ENCODE measurements at regions not wholly inside any gene's neighbourhood (a gene's known extent, or its start where the extent isn't known, plus 50 kb on each side); places are given as distances from the start of the nearest gene placed in this dataset.

DNA sequence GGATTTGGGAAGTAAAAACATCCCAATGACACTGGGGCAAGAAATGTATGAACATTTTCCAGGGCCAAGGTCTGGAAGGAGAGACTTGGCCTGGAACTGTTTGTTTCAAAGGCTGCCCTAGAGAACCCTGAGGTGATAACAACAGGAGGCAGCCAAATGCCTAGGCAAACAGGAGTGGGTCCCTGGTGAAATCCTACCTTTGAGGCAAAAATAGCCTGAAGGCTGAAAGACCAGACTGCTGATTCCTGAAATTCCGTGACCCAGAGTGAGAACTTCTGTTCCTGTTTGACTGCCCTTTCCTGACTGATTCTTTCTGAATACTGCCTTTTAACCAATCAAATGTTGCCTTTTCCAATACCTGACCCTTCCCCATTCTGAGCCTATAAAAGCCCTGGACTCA is 196.4 kb downstream of the NSUN3 start:
- H3K4me3 ChIP-seq (ENCODE audit: low read length): no peak overlapping the region
- H3K9ac ChIP-seq (ENCODE audit: low read length): no peak overlapping the region
- no peak for DNase-seq (ENCODE audit: low read depth)
- no peaks in the 10 kb centered on the region for H3K9me3 ChIP-seq (ENCODE audit: control insufficient read depth, low read length)
- no peaks in the 10 kb centered on the region for H3K4me1 ChIP-seq (ENCODE audit: control insufficient read depth, insufficient read depth, low read length)
- peaks cover 23% of the 10 kb centered on the region for H3K27me3 ChIP-seq (replicated peaks; ENCODE audit: control insufficient read depth, insufficient read depth, low read length)
- H3K36me3 ChIP-seq (ENCODE audit: control insufficient read depth, insufficient read depth, low read length, severe bottlenecking): no peaks in the 10 kb centered on the region

DNA sequence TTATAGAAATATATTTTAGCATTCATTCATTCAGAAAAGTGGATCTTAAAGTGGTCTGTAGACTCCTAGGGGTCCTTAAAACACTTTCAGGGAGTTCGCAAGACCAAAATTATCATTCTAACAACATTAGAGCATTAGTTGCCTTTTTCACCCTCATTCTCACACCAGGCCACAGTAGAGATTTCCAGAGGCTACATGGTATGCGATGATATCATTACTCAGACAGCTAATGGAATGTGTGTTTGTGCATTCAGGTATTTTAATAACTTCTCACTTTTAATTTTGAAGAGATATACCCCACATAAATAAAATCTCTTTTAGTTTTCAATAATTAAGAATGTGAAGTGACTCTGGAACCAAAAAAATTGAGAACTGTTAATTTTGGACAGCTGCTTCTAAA is 206.9 kb downstream of the NSUN3 start:
- Histone ChIP-seq H3K9me3 (ENCODE audit: control insufficient read depth, low read length) (no peaks in the 10 kb centered on the region), H3K4me3 (ENCODE audit: low read length) (no peak overlapping the region), H3K27me3 (replicated peaks; ENCODE audit: control insufficient read depth, insufficient read depth, low read length) (no peaks in the 10 kb centered on the region), H3K9ac (ENCODE audit: low read length) (no peak overlapping the region), H3K36me3 (ENCODE audit: control insufficient read depth, insufficient read depth, low read length, severe bottlenecking) (no peaks in the 10 kb centered on the region), H3K4me1 (ENCODE audit: control insufficient read depth, insufficient read depth, low read length) (no peaks in the 10 kb centered on the region)
- no peak for DNase-seq (ENCODE audit: low read depth)

DNA sequence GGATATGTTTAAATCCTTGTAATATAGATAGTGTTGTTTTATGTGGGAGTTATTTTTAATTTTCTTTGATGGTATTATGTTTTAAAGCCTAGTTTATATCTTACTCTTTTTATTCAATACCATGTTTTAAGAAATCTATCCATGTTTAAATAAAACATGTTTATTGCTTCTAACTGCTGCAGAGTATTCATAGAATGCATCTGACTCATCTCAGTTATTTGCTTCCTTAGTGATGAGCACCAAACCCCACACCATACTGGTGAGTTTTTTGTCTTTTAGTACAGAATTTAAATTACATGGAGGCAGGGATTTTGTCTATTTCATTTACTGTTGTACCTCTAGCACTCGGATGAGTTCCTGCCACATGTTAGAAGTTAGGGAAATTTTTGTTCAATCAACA is 209.2 kb downstream of the NSUN3 start:
- Histone ChIP-seq H3K4me3 (ENCODE audit: low read length) (no peak overlapping the region), H3K9me3 (ENCODE audit: control insufficient read depth, low read length) (no peaks in the 10 kb centered on the region), H3K9ac (ENCODE audit: low read length) (no peak overlapping the region), H3K36me3 (ENCODE audit: control insufficient read depth, insufficient read depth, low read length, severe bottlenecking) (no peaks in the 10 kb centered on the region), H3K27me3 (replicated peaks; ENCODE audit: control insufficient read depth, insufficient read depth, low read length) (no peaks in the 10 kb centered on the region), H3K4me1 (ENCODE audit: control insufficient read depth, insufficient read depth, low read length) (no peaks in the 10 kb centered on the region)
- no peak for DNase-seq (ENCODE audit: low read depth)

DNA sequence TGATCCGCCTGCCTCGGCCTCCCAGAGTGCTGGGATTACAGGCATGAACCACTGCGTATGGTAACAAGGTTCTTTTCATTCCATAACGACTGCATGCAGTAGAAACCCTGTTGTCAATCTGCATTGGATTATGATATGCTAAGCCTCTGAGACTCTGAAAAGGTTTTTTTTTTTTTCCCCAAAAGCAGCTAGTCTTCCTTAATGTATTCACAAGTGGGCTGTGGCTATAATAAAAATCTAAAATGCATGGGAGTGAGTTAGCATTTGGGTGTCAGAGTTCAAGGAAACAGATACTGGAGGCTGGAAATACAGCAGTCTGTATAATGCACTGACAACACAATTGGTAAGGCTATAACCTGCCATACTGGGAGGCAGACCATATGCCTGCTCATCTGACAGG is 218.1 kb downstream of the NSUN3 start:
- no peaks in the 10 kb centered on the region for H3K9me3 ChIP-seq (ENCODE audit: control insufficient read depth, low read length)
- DNase-seq (ENCODE audit: low read depth): no peak
- no peaks in the 10 kb centered on the region for H3K4me1 ChIP-seq (ENCODE audit: control insufficient read depth, insufficient read depth, low read length)

DNA sequence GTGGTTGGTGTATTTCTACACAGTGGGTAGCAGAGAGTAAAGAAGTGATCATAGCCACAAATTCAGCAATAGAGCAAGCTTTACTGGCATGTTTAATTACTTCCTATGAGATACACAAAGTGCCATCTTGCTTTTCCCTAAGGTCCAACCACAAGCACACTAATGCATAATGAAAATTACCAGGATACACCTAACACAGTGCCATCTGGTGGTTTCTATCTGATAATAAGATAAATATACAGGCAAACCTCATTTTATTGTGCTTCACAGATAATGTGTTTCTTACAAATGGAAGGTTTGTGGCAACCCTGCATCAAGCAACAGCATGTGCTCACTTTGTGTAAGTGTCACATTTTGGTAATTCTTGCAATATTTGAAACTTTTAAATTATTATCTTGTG is 223.0 kb downstream of the NSUN3 start:
- no peak overlapping the region for H3K4me3 ChIP-seq (ENCODE audit: low read length)
- H3K4me1 ChIP-seq (ENCODE audit: control insufficient read depth, insufficient read depth, low read length): no peaks in the 10 kb centered on the region
- H3K9ac ChIP-seq (ENCODE audit: low read length): no peak overlapping the region
- no peaks in the 10 kb centered on the region for H3K36me3 ChIP-seq (ENCODE audit: control insufficient read depth, insufficient read depth, low read length, severe bottlenecking)
- no peaks in the 10 kb centered on the region for H3K27me3 ChIP-seq (replicated peaks; ENCODE audit: control insufficient read depth, insufficient read depth, low read length)
- DNase-seq (ENCODE audit: low read depth): peak; percentile 13
- H3K9me3 ChIP-seq (ENCODE audit: control insufficient read depth, low read length): no peaks in the 10 kb centered on the region

More for the DNA sequence above, 218.1 kb downstream of the NSUN3 start:
- H3K9ac ChIP-seq (ENCODE audit: low read length): no peak overlapping the region
- H3K4me3 ChIP-seq (ENCODE audit: low read length): no peak overlapping the region
- no peaks in the 10 kb centered on the region for H3K27me3 ChIP-seq (replicated peaks; ENCODE audit: control insufficient read depth, insufficient read depth, low read length)
- H3K36me3 ChIP-seq (ENCODE audit: control insufficient read depth, insufficient read depth, low read length, severe bottlenecking): no peaks in the 10 kb centered on the region

DNA sequence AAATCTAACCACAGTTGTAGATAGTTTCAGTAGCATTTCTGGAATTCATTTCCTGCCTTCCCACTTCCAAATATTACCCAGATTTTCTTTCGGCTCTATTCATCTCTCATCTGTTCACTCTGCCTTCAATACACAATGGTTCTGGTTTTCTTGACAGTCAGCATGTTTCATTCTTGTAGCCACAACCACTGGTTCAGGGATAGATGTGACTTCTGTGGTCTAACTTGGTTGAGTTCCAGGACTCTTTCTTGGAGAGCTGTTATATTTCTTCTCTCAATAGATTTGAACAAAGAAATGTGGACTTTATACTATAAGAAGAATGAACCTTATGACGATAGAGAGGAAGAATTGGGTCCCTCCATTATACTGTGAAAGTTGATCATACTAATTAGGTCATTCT is 228.8 kb downstream of the NSUN3 start:
- Histone ChIP-seq H3K9me3 (ENCODE audit: control insufficient read depth, low read length) (no peaks in the 10 kb centered on the region), H3K27me3 (replicated peaks; ENCODE audit: control insufficient read depth, insufficient read depth, low read length) (no peaks in the 10 kb centered on the region), H3K36me3 (ENCODE audit: control insufficient read depth, insufficient read depth, low read length, severe bottlenecking) (no peaks in the 10 kb centered on the region), H3K9ac (ENCODE audit: low read length) (no peak overlapping the region), H3K4me1 (ENCODE audit: control insufficient read depth, insufficient read depth, low read length) (peaks cover 5% of the 10 kb centered on the region), H3K4me3 (ENCODE audit: low read length) (no peak overlapping the region)
- DNase-seq (ENCODE audit: low read depth): no peak

DNA sequence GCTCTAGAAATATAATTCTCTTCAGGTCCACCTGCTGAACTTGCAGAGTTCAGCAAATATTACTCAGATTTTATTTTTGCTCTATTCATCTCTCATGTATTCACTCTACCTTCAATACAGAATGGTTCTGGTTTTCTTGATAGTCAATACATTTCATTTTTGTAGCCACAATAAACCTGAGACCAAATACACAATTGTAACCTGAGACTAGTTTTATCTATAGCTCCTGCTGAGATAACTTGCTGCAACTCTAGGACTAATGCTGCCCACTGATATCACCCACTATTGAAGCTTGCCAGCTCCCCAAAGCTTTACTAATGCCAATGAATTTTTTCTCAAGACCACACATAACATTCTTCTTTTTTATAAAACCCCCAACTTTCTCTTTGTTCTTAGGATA is 229.3 kb downstream of the NSUN3 start:
- no peaks in the 10 kb centered on the region for H3K36me3 ChIP-seq (ENCODE audit: control insufficient read depth, insufficient read depth, low read length, severe bottlenecking)

DNA sequence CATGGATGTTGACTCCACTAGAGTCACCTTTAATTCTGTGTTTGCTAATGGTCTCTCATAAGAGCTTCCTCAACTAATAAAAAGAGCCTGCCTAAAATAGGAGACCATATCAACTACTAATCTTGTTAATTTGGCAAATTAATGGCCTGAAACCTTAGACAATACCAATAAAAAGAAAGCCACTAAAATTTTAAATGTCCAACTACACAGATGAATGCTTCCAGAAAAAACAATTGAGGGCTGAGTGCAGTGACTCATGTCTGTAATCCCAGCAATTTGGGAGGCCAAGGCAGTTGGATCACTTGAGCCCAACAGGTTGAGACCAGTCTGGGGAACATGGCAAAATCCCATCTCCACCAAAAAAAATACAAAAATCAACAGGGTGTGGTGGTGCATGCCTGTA is 230.9 kb downstream of the NSUN3 start:
- H3K9ac ChIP-seq (ENCODE audit: low read length): no peak overlapping the region
- H3K27me3 ChIP-seq (replicated peaks; ENCODE audit: control insufficient read depth, insufficient read depth, low read length): no peaks in the 10 kb centered on the region
- H3K9me3 ChIP-seq (ENCODE audit: control insufficient read depth, low read length): no peaks in the 10 kb centered on the region
- no peak overlapping the region for H3K4me3 ChIP-seq (ENCODE audit: low read length)
- H3K4me1 ChIP-seq (ENCODE audit: control insufficient read depth, insufficient read depth, low read length): peaks cover 10% of the 10 kb centered on the region
- no peak for DNase-seq (ENCODE audit: low read depth)
- H3K36me3 ChIP-seq (ENCODE audit: control insufficient read depth, insufficient read depth, low read length, severe bottlenecking): no peaks in the 10 kb centered on the region

More for the DNA sequence above, 229.3 kb downstream of the NSUN3 start:
- H3K27me3 ChIP-seq (replicated peaks; ENCODE audit: control insufficient read depth, insufficient read depth, low read length): no peaks in the 10 kb centered on the region
- H3K4me1 ChIP-seq (ENCODE audit: control insufficient read depth, insufficient read depth, low read length): peaks cover 5% of the 10 kb centered on the region
- H3K9ac ChIP-seq (ENCODE audit: low read length): no peak overlapping the region
- no peak for DNase-seq (ENCODE audit: low read depth)
- H3K9me3 ChIP-seq (ENCODE audit: control insufficient read depth, low read length): no peaks in the 10 kb centered on the region
- H3K4me3 ChIP-seq (ENCODE audit: low read length): no peak overlapping the region

DNA sequence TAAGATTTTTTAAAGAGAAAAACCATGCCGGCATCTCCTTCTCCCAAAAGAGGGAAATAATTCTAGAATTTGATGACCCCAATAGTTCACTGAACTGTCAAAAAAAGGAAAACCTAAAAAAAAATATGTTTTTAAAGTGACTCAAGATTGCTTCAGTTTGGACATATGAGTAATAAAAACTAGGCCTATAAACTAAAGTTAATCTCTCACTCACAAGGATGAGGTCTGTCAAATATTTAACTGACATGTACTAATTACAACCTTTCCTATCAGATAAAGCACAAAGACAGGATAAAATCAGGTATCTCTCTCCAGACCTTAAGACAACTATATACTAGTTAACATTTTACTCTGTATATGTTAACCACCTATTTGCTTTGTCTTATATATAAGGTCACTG is 231.9 kb downstream of the NSUN3 start:
- Histone ChIP-seq H3K9ac (ENCODE audit: low read length) (no peak overlapping the region), H3K4me3 (ENCODE audit: low read length) (no peak overlapping the region), H3K4me1 (ENCODE audit: control insufficient read depth, insufficient read depth, low read length) (peaks cover 16% of the 10 kb centered on the region), H3K36me3 (ENCODE audit: control insufficient read depth, insufficient read depth, low read length, severe bottlenecking) (no peaks in the 10 kb centered on the region), H3K9me3 (ENCODE audit: control insufficient read depth, low read length) (no peaks in the 10 kb centered on the region), H3K27me3 (replicated peaks; ENCODE audit: control insufficient read depth, insufficient read depth, low read length) (no peaks in the 10 kb centered on the region)
- DNase-seq (ENCODE audit: low read depth): no peak

DNA sequence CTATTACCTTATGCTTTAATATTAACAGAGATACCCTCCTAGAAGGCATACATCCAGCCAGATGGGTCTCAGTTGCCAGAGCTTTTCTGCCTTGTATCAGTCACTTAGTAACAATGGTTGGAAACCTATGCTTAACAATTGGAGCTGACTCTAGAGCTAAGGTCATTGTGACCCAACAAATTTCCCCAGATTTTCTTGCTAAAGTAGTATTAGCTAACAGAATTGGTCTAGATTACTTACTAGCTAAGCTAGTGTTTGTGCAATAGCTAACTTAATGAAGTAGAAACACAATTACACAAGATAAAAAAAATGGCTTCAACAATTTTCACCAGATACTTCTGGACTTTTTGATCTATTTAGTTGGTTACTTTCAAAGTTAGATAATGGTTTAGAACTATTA is 236.9 kb downstream of the NSUN3 start:
- H3K4me1 ChIP-seq (ENCODE audit: control insufficient read depth, insufficient read depth, low read length): peaks cover 29% of the 10 kb centered on the region
- no peaks in the 10 kb centered on the region for H3K27me3 ChIP-seq (replicated peaks; ENCODE audit: control insufficient read depth, insufficient read depth, low read length)
- no peak for DNase-seq (ENCODE audit: low read depth)
- H3K4me3 ChIP-seq (ENCODE audit: low read length): no peak overlapping the region
- no peak overlapping the region for H3K9ac ChIP-seq (ENCODE audit: low read length)
- H3K36me3 ChIP-seq (ENCODE audit: control insufficient read depth, insufficient read depth, low read length, severe bottlenecking): no peaks in the 10 kb centered on the region
- no peaks in the 10 kb centered on the region for H3K9me3 ChIP-seq (ENCODE audit: control insufficient read depth, low read length)

DNA sequence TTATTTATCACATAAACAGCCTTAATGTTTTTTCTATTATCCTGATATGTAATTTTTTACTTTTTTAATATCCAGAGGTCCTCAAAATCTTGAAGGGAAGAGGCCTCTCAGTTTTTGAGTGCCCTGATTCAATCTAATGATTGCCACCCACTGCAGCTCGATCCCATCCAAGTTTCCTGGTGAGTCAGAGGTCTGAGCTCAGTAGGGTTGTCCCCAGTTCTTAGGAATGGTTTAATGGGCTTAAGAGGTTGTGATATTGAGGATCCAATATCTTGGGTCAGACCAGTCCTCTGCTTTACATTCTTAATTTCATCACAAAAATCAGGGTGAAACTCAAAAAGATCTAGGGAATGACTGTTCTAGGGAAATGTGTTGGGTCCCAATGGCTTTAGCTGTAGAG is 238.5 kb downstream of the NSUN3 start:
- peaks cover 39% of the 10 kb centered on the region for H3K4me1 ChIP-seq (ENCODE audit: control insufficient read depth, insufficient read depth, low read length)

DNA sequence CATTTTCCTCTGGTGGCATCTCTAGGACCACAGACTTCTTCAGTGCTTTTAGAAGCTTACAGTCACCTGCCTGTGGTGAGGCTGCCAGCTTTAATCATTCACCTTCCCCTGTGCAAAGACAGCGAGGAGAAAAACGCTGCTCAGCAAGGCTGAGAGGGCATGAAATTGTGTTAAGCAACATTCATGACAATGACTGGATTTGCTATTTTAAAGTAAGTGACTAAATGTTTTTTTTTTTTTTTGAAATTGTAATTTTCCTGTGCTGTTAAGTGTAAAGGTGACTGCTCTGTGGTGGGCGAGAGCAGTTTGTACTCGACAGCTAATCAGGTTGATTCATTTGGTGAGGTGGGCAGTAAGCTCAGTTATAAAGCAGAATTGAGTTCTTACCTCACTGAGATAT is 240.4 kb downstream of the NSUN3 start:
- peaks cover 4% of the 10 kb centered on the region for H3K9me3 ChIP-seq (ENCODE audit: control insufficient read depth, low read length)
- no peaks in the 10 kb centered on the region for H3K27me3 ChIP-seq (replicated peaks; ENCODE audit: control insufficient read depth, insufficient read depth, low read length)
- DNase-seq (ENCODE audit: low read depth): no peak
- H3K4me3 ChIP-seq (ENCODE audit: low read length): no peak overlapping the region
- no peak overlapping the region for H3K9ac ChIP-seq (ENCODE audit: low read length)
- no peaks in the 10 kb centered on the region for H3K36me3 ChIP-seq (ENCODE audit: control insufficient read depth, insufficient read depth, low read length, severe bottlenecking)
- H3K4me1 ChIP-seq (ENCODE audit: control insufficient read depth, insufficient read depth, low read length): peaks cover 39% of the 10 kb centered on the region

More for the DNA sequence above, 238.5 kb downstream of the NSUN3 start:
- no peak for DNase-seq (ENCODE audit: low read depth)
- no peak overlapping the region for H3K9ac ChIP-seq (ENCODE audit: low read length)
- no peaks in the 10 kb centered on the region for H3K27me3 ChIP-seq (replicated peaks; ENCODE audit: control insufficient read depth, insufficient read depth, low read length)
- no peak overlapping the region for H3K4me3 ChIP-seq (ENCODE audit: low read length)
- no peaks in the 10 kb centered on the region for H3K9me3 ChIP-seq (ENCODE audit: control insufficient read depth, low read length)
- no peaks in the 10 kb centered on the region for H3K36me3 ChIP-seq (ENCODE audit: control insufficient read depth, insufficient read depth, low read length, severe bottlenecking)

Measured in adipocyte (in vitro differentiated cells).